Suprapubic skin (tissue), 4 donors: ENCODE measurements at regions not wholly inside any gene's neighbourhood (a gene's known extent, or its start where the extent isn't known, plus 50 kb on each side); places are given as distances from the start of the nearest gene placed in this dataset.

Source experiments
- DNase-seq, 2 donors: peaks; one replicate each; pipeline ENCODE4 v3.0.0-alpha.2; 2019; ENCODE audit warnings: low spot score in 2 of 2
- H3K27ac ChIP-seq: fragments of 200-600 bp; sonication (generic); one replicate; pipeline ENCODE4 v1.5.1; 2019
- H3K27me3 ChIP-seq: fragments of 200-600 bp; sonication (generic); one replicate; pipeline ENCODE4 v1.5.1; 2019
- H3K36me3 ChIP-seq: fragments of 200-600 bp; sonication (generic); one replicate; pipeline ENCODE4 v1.5.1; 2019
- H3K4me1 ChIP-seq: fragments of 200-600 bp; sonication (generic); one replicate; pipeline ENCODE4 v1.5.1; 2019
- H3K4me3 ChIP-seq: fragments of 200-600 bp; sonication (generic); one replicate; pipeline ENCODE4 v1.5.1; 2019; ENCODE audit warnings: mild to moderate bottlenecking
- H3K9me3 ChIP-seq: fragments of 200-600 bp; sonication (generic); one replicate; pipeline ENCODE4 v1.5.1; 2019
- CTCF ChIP-seq, 2 donors: fragments of 200-600 bp in 1 of 2; fragments of 450-650 bp in 1 of 2; sonication (generic) in 1 of 2; IDR thresholded peaks; one replicate each; pipeline ENCODE4 v1.5.1; 2016 to 2019; ENCODE audit warnings: antibody characterized with exemption in 2 of 2, mild to moderate bottlenecking in 1 of 2, moderate library complexity in 1 of 2
- EP300 ChIP-seq: sonication (generic); formaldehyde crosslinking; IDR thresholded peaks from one replicate; pipeline ENCODE4 v1.6.1; 2017; ENCODE audit warnings: antibody characterized with exemption
- POLR2A ChIP-seq, 2 donors: fragments of 450-650 bp; IDR thresholded peaks; one replicate each; pipeline ENCODE4 v1.6.1; 2017; ENCODE audit warnings: antibody characterized with exemption in 2 of 2, mild to moderate bottlenecking in 2 of 2, moderate library complexity in 2 of 2
- POLR2AphosphoS5 ChIP-seq, 3 donors: sonication (generic); formaldehyde crosslinking; IDR thresholded peaks; one replicate each; pipeline ENCODE4 v1.6.1; 2017; ENCODE audit warnings: antibody characterized with exemption in 3 of 3
- WGBS: methylation state at CpG from one replicate; pipeline ENCODE4 v1.1.5; 2018; 5-methylcytosine and 5-hydroxymethylcytosine counted together

GRCh38 chr4:85081196-85081595 lies 114.7 kb upstream of the WDFY3 start:
- TF ChIP-seq CTCF (IDR thresholded peaks at IDR 0.05): no peak
- H3K27me3 ChIP-seq: no peaks in the 10 kb centered on the region
- no peak overlapping the region for H3K27ac ChIP-seq
- WGBS: 49% methylated on average over 1 of the region's 1 CpG
- DNase-seq: no peak
- H3K36me3 ChIP-seq: no peaks in the 10 kb centered on the region
- no peak overlapping the region for H3K4me3 ChIP-seq
- no peaks in the 10 kb centered on the region for H3K4me1 ChIP-seq
- H3K9me3 ChIP-seq: no peaks in the 10 kb centered on the region

- Histone ChIP-seq H3K27me3 (no peaks in the 10 kb centered on the region), H3K4me3 (no peak overlapping the region), H3K4me1 (no peaks in the 10 kb centered on the region), H3K36me3 (no peaks in the 10 kb centered on the region), H3K9me3 (no peaks in the 10 kb centered on the region), H3K27ac (no peak overlapping the region)
- WGBS: 9% methylated on average over 3 of the region's 3 CpGs
- peak; percentile 37 to 51 for TF ChIP-seq CTCF (IDR thresholded peaks at IDR 0.05)
- TF ChIP-seq EP300: no peak
- DNase-seq: no peak
These were observed 118.0 kb upstream of the WDFY3 start for GRCh38 chr4:85084371-85085094.

- TF ChIP-seq CTCF (IDR thresholded peaks at IDR 0.05): no peak
- no peak for TF ChIP-seq POLR2A (IDR thresholded peaks at IDR 0.05)
- no peak for TF ChIP-seq POLR2AphosphoS5 (IDR thresholded peaks at IDR 0.05)
- TF ChIP-seq EP300: no peak
- no peaks in the 10 kb centered on the region for H3K4me1 ChIP-seq
- no peak overlapping the region for H3K27ac ChIP-seq
- no peak overlapping the region for H3K4me3 ChIP-seq
- H3K9me3 ChIP-seq: no peaks in the 10 kb centered on the region
- H3K27me3 ChIP-seq: no peaks in the 10 kb centered on the region
- H3K36me3 ChIP-seq: no peaks in the 10 kb centered on the region
- DNase-seq: no peak
- 87% methylated on average over 2 of the region's 2 CpGs for WGBS
These were observed 120.2 kb upstream of the WDFY3 start for GRCh38 chr4:85086721-85087120.

- WGBS: 32% methylated on average over 3 of the region's 3 CpGs
- no peak overlapping the region for H3K27ac ChIP-seq
- no peaks in the 10 kb centered on the region for H3K4me1 ChIP-seq
- DNase-seq: no peak
- no peaks in the 10 kb centered on the region for H3K27me3 ChIP-seq
- no peaks in the 10 kb centered on the region for H3K9me3 ChIP-seq
- TF ChIP-seq EP300: no peak
- no peak for TF ChIP-seq POLR2A (IDR thresholded peaks at IDR 0.05)
- no peak for TF ChIP-seq CTCF (IDR thresholded peaks at IDR 0.05)
- TF ChIP-seq POLR2AphosphoS5 (IDR thresholded peaks at IDR 0.05): no peak
- H3K36me3 ChIP-seq: no peaks in the 10 kb centered on the region
- H3K4me3 ChIP-seq: no peak overlapping the region
These were observed 126.0 kb upstream of the WDFY3 start for GRCh38 chr4:85092536-85092935.

- DNase-seq: no peak
- 29% methylated on average over 1 of the region's 1 CpG for WGBS
- Histone ChIP-seq H3K9me3 (no peaks in the 10 kb centered on the region), H3K4me3 (no peak overlapping the region), H3K27ac (no peak overlapping the region), H3K36me3 (no peaks in the 10 kb centered on the region), H3K27me3 (no peaks in the 10 kb centered on the region), H3K4me1 (no peaks in the 10 kb centered on the region)
- TF ChIP-seq POLR2A (IDR thresholded peaks at IDR 0.05) (no peak), CTCF (IDR thresholded peaks at IDR 0.05) (no peak), EP300 (no peak), POLR2AphosphoS5 (IDR thresholded peaks at IDR 0.05) (no peak)
These were observed 126.5 kb upstream of the WDFY3 start for GRCh38 chr4:85092943-85093342.
